SIG-M5 treated with dmso at 0.1 percent for 504 hours (cell line): ENCODE measurements at regions not wholly inside any gene's neighbourhood (a gene's known extent, or its start where the extent isn't known, plus 50 kb on each side); places are given as distances from the start of the nearest gene placed in this dataset.
A peak's percentile ranks its signal among the peaks of the same experiment; 100 is the strongest.

Experiments used
- DNase-seq: peaks from one replicate; lab custom pipeline; 2025; ENCODE audit not compliant: unreplicated experiment; lab: John Stamatoyannopoulos, UW

- DNase-seq = no peak
Observed at GRCh38 chr5:96284727-96285389, 148.2 kb downstream of the PCSK1 start.

- DNase-seq = no peak
Observed at GRCh38 chr5:96283589-96283988, 149.5 kb downstream of the PCSK1 start.

DNA sequence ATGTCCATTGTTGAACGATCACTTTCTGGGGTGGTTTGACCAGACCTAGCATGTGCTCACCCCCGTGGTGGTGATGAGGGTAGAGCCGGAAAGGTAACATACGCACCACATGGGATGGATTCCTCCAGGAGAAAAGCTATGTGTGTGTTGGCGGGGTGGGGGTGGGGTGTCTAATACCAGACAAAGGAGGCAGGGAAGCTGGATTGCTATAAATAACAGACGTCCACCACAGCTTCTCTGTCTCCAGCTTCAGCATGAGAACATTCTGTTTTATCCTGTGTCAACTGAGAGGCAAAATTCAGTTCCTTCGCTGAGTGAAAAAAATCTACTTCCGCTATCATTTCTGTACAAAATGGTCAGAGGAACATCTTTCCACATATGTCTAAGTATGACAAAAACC, 151.0 kb downstream of the PCSK1 start:
- DNase-seq = no peak

- DNase-seq = no peak
Observed at GRCh38 chr5:96280946-96281393, 152.1 kb downstream of the PCSK1 start.

DNA sequence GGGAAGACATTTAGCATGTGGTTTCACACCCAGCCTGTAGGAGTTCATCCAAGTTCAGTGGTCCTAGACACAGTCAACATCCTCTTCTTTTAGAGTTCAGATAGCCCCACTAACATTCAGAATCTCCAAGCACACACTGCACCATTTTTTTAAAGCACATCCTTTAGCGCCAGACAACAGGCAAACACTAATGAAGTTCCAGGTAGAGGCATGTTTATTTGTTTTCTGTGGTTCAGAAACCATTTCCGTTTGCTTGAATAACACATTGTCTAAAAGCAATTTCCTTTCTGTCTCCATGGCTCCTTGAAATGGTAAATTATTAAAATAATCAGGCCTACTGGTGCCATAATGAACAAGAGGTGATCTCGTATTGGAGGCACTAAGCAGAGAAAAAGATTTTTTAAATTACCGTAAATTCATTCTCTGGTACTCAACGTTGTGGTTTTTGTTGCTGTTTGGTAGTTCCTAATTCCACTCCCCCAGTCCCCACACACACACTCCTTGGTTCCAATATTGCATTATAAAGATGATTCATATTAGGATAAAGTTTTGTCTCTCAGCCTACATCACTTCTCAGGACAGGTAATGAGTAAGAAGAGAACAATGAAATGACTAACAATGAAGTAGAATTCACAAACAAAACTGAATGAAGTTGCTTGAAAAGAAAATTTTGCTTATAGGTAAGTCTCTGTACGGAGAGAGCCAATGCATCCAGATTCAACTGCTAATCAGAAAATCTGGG, 153.1 kb downstream of the PCSK1 start:
- no peak for DNase-seq

GRCh38 chr5:96278981-96279380, 154.1 kb downstream of the PCSK1 start:
- DNase-seq = no peak

GRCh38 chr5:96275051-96275450, 158.0 kb downstream of the PCSK1 start:
- DNase-seq = no peak

- no peak for DNase-seq
Observed at GRCh38 chr5:96265487-96265886, 167.6 kb downstream of the PCSK1 start.

- DNase-seq = no peak
Observed at GRCh38 chr5:96264047-96264446, 169.0 kb downstream of the PCSK1 start.

- DNase-seq = no peak
Observed at GRCh38 chr5:96262105-96262504, 170.9 kb downstream of the PCSK1 start.

GRCh38 chr5:96260009-96260408, 173.0 kb downstream of the PCSK1 start:
- DNase-seq = no peak

DNA sequence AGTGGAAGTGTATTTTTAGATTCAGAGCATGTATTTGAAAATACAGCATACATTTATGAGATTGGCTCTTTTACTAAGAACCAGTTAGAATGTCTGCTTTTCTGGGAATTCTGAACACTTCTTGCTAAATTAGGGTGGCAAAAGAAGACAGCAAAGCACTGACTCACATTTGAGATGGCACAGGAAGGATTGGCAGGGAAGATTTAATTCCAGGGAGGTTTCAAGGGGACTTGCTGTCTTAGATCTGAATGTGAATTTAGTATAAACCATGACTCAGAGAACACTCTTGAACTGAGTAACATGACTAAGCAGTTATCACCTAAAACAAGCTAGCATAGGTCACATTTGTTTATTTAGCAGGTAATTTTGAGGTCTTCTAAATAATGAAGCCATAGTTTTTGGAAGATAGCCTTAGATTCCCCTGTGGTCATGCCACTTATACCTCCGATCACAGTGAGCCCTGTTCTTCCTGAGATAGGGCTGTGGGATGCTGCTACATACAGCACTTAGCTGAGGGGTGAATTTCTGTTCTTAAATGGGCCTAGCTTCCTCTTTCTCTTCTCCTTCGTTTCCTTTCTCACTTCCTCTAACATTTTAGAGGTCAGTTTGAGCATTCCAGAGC, 173.8 kb downstream of the PCSK1 start:
- peak; percentile 91 for DNase-seq

DNA sequence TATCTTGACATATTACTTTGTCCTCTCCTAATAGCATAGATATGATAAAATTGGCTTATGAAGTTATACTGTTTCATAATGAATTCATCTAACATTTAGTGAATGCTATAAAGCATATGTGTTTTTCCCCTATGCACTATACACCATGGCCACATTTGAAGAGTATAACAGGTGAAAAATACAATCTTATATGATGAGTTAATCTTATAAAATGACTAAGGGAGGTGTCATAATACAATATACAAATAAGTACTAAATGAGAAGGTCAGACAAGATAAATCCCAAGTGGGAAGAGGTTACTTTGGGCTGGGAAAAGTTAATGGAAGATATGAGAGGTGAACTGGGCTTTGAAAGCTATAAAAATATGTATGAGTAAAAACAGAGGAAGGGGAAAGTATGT, 174.4 kb downstream of the PCSK1 start:
- no peak for DNase-seq

- DNase-seq = no peak
Observed at GRCh38 chr5:96257904-96258303, 175.1 kb downstream of the PCSK1 start.

GRCh38 chr5:96256795-96257470, 176.1 kb downstream of the PCSK1 start:
- peak; percentile 8 for DNase-seq

DNA sequence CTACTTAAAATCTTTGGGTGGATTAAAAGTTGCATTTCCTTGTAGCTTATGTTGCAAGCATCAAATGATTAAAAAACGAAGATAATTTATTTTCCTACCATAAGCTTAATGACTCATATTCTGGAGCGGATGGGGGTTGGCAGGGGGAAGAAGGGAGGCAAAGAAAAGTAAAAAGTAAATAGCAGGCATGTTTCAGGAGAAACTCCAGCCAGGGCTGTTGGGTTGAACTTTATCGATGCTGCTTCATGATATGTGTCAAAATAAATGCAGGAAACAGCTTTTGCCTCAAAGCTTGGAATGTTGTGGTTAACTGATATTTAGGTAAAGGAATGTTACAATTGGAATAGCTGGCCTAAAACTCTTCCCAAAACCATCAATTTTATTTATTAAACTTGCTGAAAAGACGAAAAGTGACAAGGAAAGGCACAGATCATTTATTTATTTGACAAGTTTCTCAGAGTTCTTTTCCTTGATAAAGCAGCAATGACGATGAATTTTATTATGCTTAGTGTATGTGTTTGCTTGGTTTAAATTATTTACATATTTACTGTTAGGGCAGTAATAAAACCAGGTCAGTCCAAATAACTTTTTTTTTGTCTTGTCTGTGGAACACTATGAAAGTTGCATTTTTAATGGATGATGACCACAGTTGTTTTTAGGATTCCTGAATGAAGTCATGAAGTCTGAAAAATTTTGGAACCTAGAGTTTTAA, 177.9 kb downstream of the PCSK1 start:
- DNase-seq = no peak

GRCh38 chr5:96253140-96253539, 179.9 kb downstream of the PCSK1 start:
- DNase-seq = no peak

DNA sequence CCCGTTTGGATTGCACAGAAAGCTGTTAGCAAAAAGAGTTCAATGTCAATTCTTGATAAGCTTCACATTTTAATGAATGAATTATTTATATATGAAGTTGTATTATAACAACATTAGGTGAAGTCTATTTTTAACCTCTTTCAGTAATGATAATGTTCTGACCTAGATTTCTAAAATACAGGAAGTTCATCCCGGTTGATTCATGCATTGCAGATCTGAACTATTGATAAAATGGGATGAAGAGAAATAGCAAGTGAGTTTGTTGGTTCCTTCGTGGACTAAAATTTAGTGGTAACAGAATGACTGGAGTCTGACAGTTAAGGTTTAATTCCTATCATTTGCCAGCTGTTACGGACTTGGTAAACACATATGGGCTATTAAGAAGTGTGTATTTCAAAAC, 180.5 kb downstream of the PCSK1 start:
- DNase-seq = no peak

GRCh38 chr5:96250782-96251181, 182.3 kb downstream of the PCSK1 start:
- no peak for DNase-seq

DNA sequence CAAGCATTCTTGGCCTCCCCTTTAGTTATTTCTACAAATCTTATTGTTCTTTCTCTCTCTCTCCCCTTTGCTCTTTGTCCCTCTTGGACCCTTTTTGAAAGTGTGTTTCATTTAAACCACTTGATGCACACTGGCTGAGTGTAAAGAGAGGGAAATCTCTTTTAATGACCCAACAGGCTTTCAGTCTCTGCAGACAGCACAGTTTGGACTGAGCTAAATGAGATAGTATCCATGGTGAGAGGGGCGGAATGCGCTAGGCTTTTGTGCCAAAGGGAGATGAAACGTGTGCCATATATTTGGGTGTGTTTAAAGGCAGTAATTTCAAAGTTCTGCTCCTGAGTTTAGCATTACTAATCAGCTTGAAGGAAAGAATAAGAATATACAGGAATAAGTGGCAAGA, 184.9 kb downstream of the PCSK1 start:
- no peak for DNase-seq

DNA sequence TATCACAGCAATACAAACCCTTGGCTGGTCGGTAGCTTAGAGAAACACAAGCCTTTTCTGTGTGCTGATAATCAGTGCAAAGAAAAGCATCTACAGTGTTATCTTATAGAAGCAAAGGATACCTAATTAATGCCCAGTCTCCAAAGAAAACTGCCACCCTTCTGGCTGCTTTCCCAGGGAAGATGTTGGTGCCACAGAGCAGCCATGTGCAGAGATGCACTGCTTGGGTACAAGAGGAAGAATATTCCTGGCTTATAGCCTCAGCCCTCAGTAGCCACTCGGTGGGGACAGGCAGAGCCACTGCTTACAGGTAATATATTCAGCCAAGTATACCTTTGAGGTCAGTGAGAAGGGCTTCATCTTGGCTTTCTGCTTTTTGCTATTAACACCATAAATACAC, 185.3 kb downstream of the PCSK1 start:
- no peak for DNase-seq
